ENCODE measurements at regions not wholly inside any gene's neighbourhood (a gene's known extent, or its start where the extent isn't known, plus 50 kb on each side); places are given as distances from the start of the nearest gene placed in this dataset.

DNA sequence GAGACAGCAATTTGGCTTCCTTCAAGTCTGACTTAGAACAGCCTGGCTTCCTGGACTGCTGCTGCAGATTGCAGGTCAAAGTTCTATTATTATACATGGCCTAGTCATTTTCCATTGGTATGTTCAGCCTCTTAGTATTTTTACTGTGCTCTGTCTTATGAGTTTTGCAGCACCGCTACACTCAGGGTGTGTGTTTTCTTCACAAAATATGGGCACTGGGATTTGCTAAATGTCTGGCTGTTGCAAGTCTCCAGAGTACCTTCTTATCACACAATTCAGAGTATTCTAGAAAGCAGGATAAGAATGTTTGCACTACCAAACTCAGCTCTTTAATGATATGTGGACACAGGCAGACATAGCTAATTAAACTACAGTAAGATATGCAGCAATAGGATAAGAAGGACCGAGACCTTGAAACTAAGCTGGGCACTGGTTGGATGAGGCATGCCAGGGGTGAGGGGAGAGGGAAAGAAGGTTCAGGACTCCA lies 203.0 kb upstream of the PDZRN3 start:
- TF ChIP-seq EZH2 (IDR thresholded peaks at IDR 0.05; ENCODE audit: insufficient read depth, poor library complexity, severe bottlenecking) (no peak), EZH2phosphoT487 (IDR thresholded peaks at IDR 0.05; ENCODE audit: insufficient read depth, low read depth) (no peak)

Measured in GM23248 (cell line).